ENCODE measurements at regions not wholly inside any gene's neighbourhood (a gene's known extent, or its start where the extent isn't known, plus 50 kb on each side); places are given as distances from the start of the nearest gene placed in this dataset.

DNA sequence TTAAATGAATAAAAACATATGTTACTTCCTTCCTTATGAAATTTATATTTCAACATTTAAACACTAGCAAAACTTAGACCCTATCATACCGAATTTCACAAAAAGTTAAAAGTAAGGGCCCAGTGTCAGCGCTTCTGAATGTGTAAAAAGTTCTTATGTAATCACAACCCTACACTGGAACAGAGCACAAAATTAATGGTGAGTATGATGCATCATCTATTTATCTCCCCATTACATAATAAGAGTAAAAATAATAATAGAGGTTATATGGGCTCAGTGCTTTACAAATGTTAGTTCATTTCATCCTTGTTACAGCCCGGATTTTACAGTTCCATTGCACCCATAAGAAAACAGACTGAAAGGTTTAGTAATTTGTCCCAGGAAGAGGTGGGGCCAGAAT lies 144.9 kb upstream of the POU3F3 start:
- TF ChIP-seq YY1 (IDR thresholded peaks at IDR 0.05; ENCODE audit: insufficient read depth, insufficient read length) = no peak
- no peak for TF ChIP-seq ZNF274 (IDR thresholded peaks at IDR 0.05; ENCODE audit: low read depth, low read length)
- TF ChIP-seq SUZ12 (IDR thresholded peaks at IDR 0.05; ENCODE audit: extremely low read depth, insufficient read depth, insufficient read length) = no peak
